IMR-90 (cell line): ENCODE measurements at regions not wholly inside any gene's neighbourhood (a gene's known extent, or its start where the extent isn't known, plus 50 kb on each side); places are given as distances from the start of the nearest gene placed in this dataset.

ENCODE experiments used
- ATAC-seq: fragments of 200-7000 bp; cut with Tn5 transposase; 2 replicates; pipeline ENCODE4 v1.9.1; 2020; ENCODE audit warnings: low read depth, mild to moderate bottlenecking, moderate library complexity
- BruUV-seq: library from RNA; stranded (reverse); fragments of 400-500 nt; replicated peaks from 2 replicates; lab custom pipeline; 2021; lab: Mats Ljungman, UMichigan
- CTCF ChIA-PET: fragments of 300-600 bp; formaldehyde crosslinking; extraction: SDS; loops from one replicate; lab custom pipeline; 2021; ENCODE audit warnings: antibody characterized with exemption; lab: Yijun Ruan, JAX
- POLR2A ChIA-PET: fragments of 300-600 bp; sonication (Branson Sonifier 250); formaldehyde crosslinking; loops from one replicate; lab custom pipeline; 2022; ENCODE audit warnings: antibody characterized with exemption; ENCODE audit not compliant: unreplicated experiment; lab: Charles Lee
- DNase-seq: peaks from one replicate; pipeline ENCODE4 v3.0.0; 2013
- H2AFZ ChIP-seq: replicated peaks from 2 replicates; pipeline ENCODE3; 2013; ENCODE audit warnings: low read length, mild to moderate bottlenecking; ENCODE audit not compliant: poor library complexity
- H2AK5ac ChIP-seq: 2 replicates; pipeline ENCODE4 v1.6.1; 2013; ENCODE audit warnings: low read depth, low read length, inconsistent platforms
- H2AK9ac ChIP-seq: replicated peaks from 2 replicates; pipeline ENCODE3; 2013; ENCODE audit warnings: mild to moderate bottlenecking, low read depth, low read length, moderate library complexity; ENCODE audit not compliant: poor library complexity
- H2BK120ac ChIP-seq: 2 replicates; pipeline ENCODE4 v1.6.1; 2013; ENCODE audit warnings: low read depth, low read length, inconsistent platforms
- H2BK15ac ChIP-seq: 3 replicates; pipeline ENCODE4 v1.6.1; 2013; ENCODE audit warnings: low read depth, low read length, inconsistent platforms
- H2BK20ac ChIP-seq: 2 replicates; pipeline ENCODE4 v1.6.1; 2013; ENCODE audit warnings: low read depth, mild to moderate bottlenecking, inconsistent platforms, low read length, moderate library complexity
- H2BK5ac ChIP-seq: 2 replicates; pipeline ENCODE4 v1.6.1; 2013; ENCODE audit warnings: mild to moderate bottlenecking, low read depth, low read length, inconsistent platforms; ENCODE audit not compliant: poor library complexity, severe bottlenecking
- H3K14ac ChIP-seq: replicated peaks from 2 replicates; pipeline ENCODE4 v1.6.1; 2013; ENCODE audit warnings: low read depth, low read length, inconsistent platforms
- H3K18ac ChIP-seq: 2 replicates; pipeline ENCODE4 v1.6.1; 2013; ENCODE audit warnings: low read depth, low read length, control low read depth
- H3K23ac ChIP-seq: 2 replicates; pipeline ENCODE4 v1.6.1; 2013; ENCODE audit warnings: low read depth, low read length, inconsistent platforms
- H3K27ac ChIP-seq: 2 replicates; pipeline ENCODE4 v1.5.1; 2013; ENCODE audit warnings: mild to moderate bottlenecking, control low read depth, low read length; ENCODE audit not compliant: insufficient read depth
- H3K27me3 ChIP-seq: 2 replicates; pipeline ENCODE4 v1.6.1; 2013; ENCODE audit warnings: low read length; ENCODE audit not compliant: control insufficient read depth, insufficient read depth
- H3K36me3 ChIP-seq: 2 replicates; pipeline ENCODE4 v1.6.1; 2013; ENCODE audit warnings: low read length, mixed read lengths; ENCODE audit not compliant: control insufficient read depth, insufficient read depth
- H3K4ac ChIP-seq: 2 replicates; pipeline ENCODE4 v1.6.1; 2013; ENCODE audit warnings: low read depth, low read length, inconsistent platforms
- H3K4me1 ChIP-seq: 2 replicates; pipeline ENCODE4 v1.6.1; 2013; ENCODE audit warnings: low read length, mixed read lengths; ENCODE audit not compliant: control insufficient read depth, insufficient read depth
- H3K4me2 ChIP-seq: 2 replicates; pipeline ENCODE4 v1.6.1; 2013; ENCODE audit warnings: low read depth, mild to moderate bottlenecking, control low read depth, low read length, moderate library complexity
- H3K4me3 ChIP-seq: 2 replicates; pipeline ENCODE4 v1.5.1; 2013; ENCODE audit warnings: low read depth, mild to moderate bottlenecking, control low read depth, low read length, moderate library complexity; ENCODE audit not compliant: insufficient read depth
- H3K56ac ChIP-seq: 2 replicates; pipeline ENCODE4 v1.6.1; 2013; ENCODE audit warnings: low read length, inconsistent platforms; ENCODE audit not compliant: insufficient read depth; ENCODE audit errors: extremely low read depth
- H3K79me1 ChIP-seq, 2 experiments: 2 replicates each; pipeline ENCODE4 v1.6.1; 2013; ENCODE audit warnings: low read length in 2 of 2, inconsistent platforms in 1 of 2, low read depth in 1 of 2
- H3K9ac ChIP-seq: 2 replicates; pipeline ENCODE4 v1.6.1; 2013; ENCODE audit warnings: low read depth, low read length, control low read depth
- H3K9me1 ChIP-seq: 2 replicates; pipeline ENCODE4 v1.6.1; 2013; ENCODE audit warnings: low read length, inconsistent platforms; ENCODE audit not compliant: insufficient read depth
- H3K9me3 ChIP-seq: 2 replicates; pipeline ENCODE4 v1.6.1; 2013; ENCODE audit warnings: low read length; ENCODE audit not compliant: control insufficient read depth, insufficient read depth
- H4K20me1 ChIP-seq: 2 replicates; pipeline ENCODE4 v1.6.1; 2013; ENCODE audit warnings: low read length, inconsistent platforms; ENCODE audit not compliant: insufficient read depth
- H4K5ac ChIP-seq: 2 replicates; pipeline ENCODE4 v1.6.1; 2013; ENCODE audit warnings: mild to moderate bottlenecking, low read depth, low read length, control low read depth
- H4K8ac ChIP-seq, 2 experiments: 2 replicates each; pipeline ENCODE4 v1.6.1; 2013; ENCODE audit warnings: low read depth in 2 of 2, low read length in 2 of 2, control low read depth in 1 of 2, inconsistent platforms in 1 of 2
- H4K91ac ChIP-seq: 2 replicates; pipeline ENCODE4 v1.6.1; 2013; ENCODE audit warnings: low read depth, low read length, inconsistent platforms; ENCODE audit not compliant: insufficient read depth
- BHLHE40 ChIP-seq: fragments of 150-350 bp; IDR thresholded peaks from 2 replicates; pipeline ENCODE4 v1.6.1; 2016; ENCODE audit warnings: mild to moderate bottlenecking, low read depth, low read length
- CEBPB ChIP-seq: IDR thresholded peaks from 2 replicates; pipeline ENCODE4 v1.6.1; 2012; ENCODE audit warnings: low read depth, low read length, improper control_type of control experiment
- CHD1 ChIP-seq: IDR thresholded peaks from 2 replicates; pipeline ENCODE4 v1.6.1; 2012; ENCODE audit warnings: low read depth, low read length, improper control_type of control experiment
- CTCF ChIP-seq: conservative IDR thresholded peaks from 2 replicates; pipeline ENCODE4 v1.5.1; 2012; ENCODE audit warnings: mild to moderate bottlenecking, low read depth, low read length, improper control_type of control experiment
- ELK1 ChIP-seq: fragments of 150-350 bp; IDR thresholded peaks from 2 replicates; pipeline ENCODE4 v1.6.1; 2016; ENCODE audit warnings: low read depth, mild to moderate bottlenecking, low read length, moderate library complexity, borderline replicate concordance
- FOS ChIP-seq: fragments of 150-350 bp; IDR thresholded peaks from 2 replicates; pipeline ENCODE4 v1.6.1; 2016; ENCODE audit warnings: low read depth, low read length
- MAFK ChIP-seq: IDR thresholded peaks from 2 replicates; pipeline ENCODE4 v1.6.1; 2012; ENCODE audit warnings: low read depth, low read length, improper control_type of control experiment
- MAZ ChIP-seq: IDR thresholded peaks from 2 replicates; pipeline ENCODE4 v1.6.1; 2012; ENCODE audit warnings: low read depth, mild to moderate bottlenecking, low read length, improper control_type of control experiment, moderate library complexity, borderline replicate concordance
- MXI1 ChIP-seq: IDR thresholded peaks from 2 replicates; pipeline ENCODE4 v1.6.1; 2012; ENCODE audit warnings: low read depth, mild to moderate bottlenecking, low read length, moderate library complexity, borderline replicate concordance
- NFE2L2 ChIP-seq: fragments of 150-350 bp; IDR thresholded peaks from 2 replicates; pipeline ENCODE4 v1.6.1; 2016; ENCODE audit warnings: low read depth, mild to moderate bottlenecking, low read length
- POLR2A ChIP-seq: IDR thresholded peaks from 2 replicates; pipeline ENCODE4 v1.6.1; 2012; ENCODE audit warnings: mild to moderate bottlenecking, low read depth, low read length
- RAD21 ChIP-seq: IDR thresholded peaks from 2 replicates; pipeline ENCODE4 v1.6.1; 2012; ENCODE audit warnings: low read length, improper control_type of control experiment
- RCOR1 ChIP-seq: IDR thresholded peaks from 2 replicates; pipeline ENCODE4 v1.6.1; 2012; ENCODE audit warnings: mild to moderate bottlenecking, low read length, improper control_type of control experiment; ENCODE audit not compliant: insufficient replicate concordance
- RFX5 ChIP-seq: IDR thresholded peaks from 2 replicates; pipeline ENCODE4 v1.8.0; 2012; ENCODE audit warnings: low read depth, mild to moderate bottlenecking, low read length, moderate library complexity
- SMC3 ChIP-seq: fragments of 150-350 bp; IDR thresholded peaks from 2 replicates; pipeline ENCODE4 v1.6.1; 2016; ENCODE audit warnings: low read depth, mild to moderate bottlenecking, antibody characterized with exemption, low read length, moderate library complexity
- USF2 ChIP-seq: fragments of 150-350 bp; IDR thresholded peaks from 2 replicates; pipeline ENCODE4 v1.6.1; 2017; ENCODE audit warnings: mild to moderate bottlenecking, antibody characterized with exemption, low read length, low read depth
- WGBS, 2 experiments: methylation state at CpG; one replicate each; pipeline versions ENCODE4 v1.1.5 to v1.1.7; 2013; ENCODE audit warnings: missing lambda C conversion rate in 2 of 2; ENCODE audit not compliant: insufficient read length in 1 of 2; ENCODE audit errors: extremely low coverage in 2 of 2; 5-methylcytosine and 5-hydroxymethylcytosine counted together
- dilution Hi-C: fragments of 300-500 bp; cut with HindIII; formaldehyde crosslinking; loops from one replicate; pipeline ENCODE4 v1.14.3; 2018; ENCODE audit warnings: low sequenced_read_pairs; ENCODE audit not compliant: unreplicated experiment
- in situ Hi-C: fragments of 300-500 bp; cut with MboI; formaldehyde crosslinking; loops from 3 replicates; pipeline ENCODE4 v1.14.3; 2019; ENCODE audit warnings: low sequenced_read_pairs, inconsistent platforms, mixed read lengths
- intact Hi-C: fragments of 100-400 bp; cut with micrococcal nuclease; formaldehyde crosslinking; loops from 2 replicates; pipeline ENCODE4 v1.10.0; 2022

- Histone ChIP-seq H4K8ac (no peak overlapping the region), H3K9me3 (peaks cover 3% of the 10 kb centered on the region; the same call in 1 of the 2 replicates), H3K4me2 (no peak overlapping the region), H2AK9ac (no peak overlapping the region), H3K23ac (no peak overlapping the region), H3K36me3 (no peaks in the 10 kb centered on the region), H2BK5ac (no peak overlapping the region), H2AK5ac (no peak overlapping the region), H4K91ac (no peak overlapping the region), H3K4ac (no peak overlapping the region), H3K9me1 (no peaks in the 10 kb centered on the region), H3K56ac (no peak overlapping the region), H3K27ac (no peak overlapping the region), H3K27me3 (no peaks in the 10 kb centered on the region), H3K4me1 (no peaks in the 10 kb centered on the region), H2BK120ac (no peak overlapping the region), H3K4me3 (no peak overlapping the region), H3K79me1 (no peaks in the 10 kb centered on the region), H3K18ac (no peak overlapping the region), H2BK15ac (no peak overlapping the region), H2AFZ (no peak overlapping the region), H4K20me1 (no peaks in the 10 kb centered on the region), H3K14ac (no peak overlapping the region), H4K5ac (no peak overlapping the region), H3K9ac (no peak overlapping the region), H2BK20ac (no peak overlapping the region)
- ATAC-seq, result no peak
- whole genome bisulfite sequencing, 2 experiments, result 83% methylated on average over 2 of the region's 6 CpGs; no CpG with 5 or more reads in 1 of the 2 experiments
- no peak for TF ChIP-seq RCOR1
- no peak for TF ChIP-seq ELK1
- TF ChIP-seq CHD1, result no peak
- TF ChIP-seq CTCF, result no peak
- no peak for TF ChIP-seq NFE2L2
- TF ChIP-seq RFX5, result no peak
- TF ChIP-seq MAFK, result no peak
- no peak for TF ChIP-seq FOS
- TF ChIP-seq CEBPB, result no peak
- TF ChIP-seq USF2, result no peak
- TF ChIP-seq SMC3, result no peak
- TF ChIP-seq RAD21, result no peak
- TF ChIP-seq BHLHE40, result no peak
- no peak for TF ChIP-seq MXI1
- no peak for TF ChIP-seq POLR2A
- TF ChIP-seq MAZ, result no peak
- no TSS peak for BruUV-seq
- in situ Hi-C loops, result no loop called here
- dilution Hi-C loops, result no loop called here
- ChIA-PET POLR2A (no interaction called here), CTCF (no interaction called here)
- DNase-seq, result no peak
- intact Hi-C loops, result no loop called here
Observed at GRCh38 chr15:96019114-96019513, 311.4 kb upstream of the NR2F2 start.
